HG03196 (cell line): ENCODE measurements at regions not wholly inside any gene's neighbourhood (a gene's known extent, or its start where the extent isn't known, plus 50 kb on each side); places are given as distances from the start of the nearest gene placed in this dataset.

ENCODE experiments used
- ATAC-seq: cut with Tn5 transposase; IDR thresholded peaks from one replicate; pipeline ENCODE4 v1.9.1; 2021; ENCODE audit not compliant: unreplicated experiment

DNA sequence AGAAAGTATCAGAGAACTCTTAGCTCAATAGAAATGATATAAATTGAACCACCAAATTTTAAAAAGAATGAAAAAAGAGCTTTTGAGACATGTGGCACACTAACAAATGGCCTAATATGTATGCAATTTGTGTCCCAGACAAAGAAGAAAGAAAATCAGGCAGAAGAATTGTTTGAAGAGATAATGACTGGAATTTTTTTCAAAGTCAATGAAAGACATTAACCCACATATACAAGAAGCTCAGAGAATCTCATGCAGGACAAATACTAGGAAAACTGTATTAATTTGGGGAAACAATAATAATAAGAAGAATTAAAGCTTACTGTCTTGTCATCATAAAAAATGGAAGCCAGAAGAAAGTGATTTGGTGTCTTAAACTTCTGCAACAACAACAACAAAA lies 304.1 kb upstream of the RND3 start:
- no peak for ATAC-seq

DNA sequence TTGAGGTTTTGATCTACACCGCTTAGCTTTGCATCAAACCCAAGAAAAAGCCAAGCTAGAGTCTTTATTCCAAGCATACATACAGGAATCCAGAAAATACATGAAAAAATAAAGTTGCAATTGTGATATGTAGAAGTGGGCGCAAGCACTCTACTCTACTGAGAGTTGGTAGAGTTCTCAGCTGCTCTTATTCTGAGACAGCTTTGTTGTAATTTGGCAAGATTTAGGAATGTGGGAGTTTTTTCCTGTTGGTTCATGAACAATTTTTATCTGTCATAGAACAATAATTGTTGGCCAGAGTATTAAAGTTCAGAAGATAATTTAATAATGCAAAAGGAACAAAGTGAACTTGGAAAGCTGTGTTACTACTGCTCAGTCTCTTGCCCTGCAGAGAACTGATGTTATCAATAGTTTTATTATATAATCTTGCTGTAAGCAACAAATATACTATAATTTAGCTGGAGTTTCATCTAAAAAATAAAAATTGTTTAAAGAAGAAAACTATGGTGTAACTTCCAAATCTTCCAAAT lies 302.0 kb upstream of the RND3 start:
- ATAC-seq, result no peak

DNA sequence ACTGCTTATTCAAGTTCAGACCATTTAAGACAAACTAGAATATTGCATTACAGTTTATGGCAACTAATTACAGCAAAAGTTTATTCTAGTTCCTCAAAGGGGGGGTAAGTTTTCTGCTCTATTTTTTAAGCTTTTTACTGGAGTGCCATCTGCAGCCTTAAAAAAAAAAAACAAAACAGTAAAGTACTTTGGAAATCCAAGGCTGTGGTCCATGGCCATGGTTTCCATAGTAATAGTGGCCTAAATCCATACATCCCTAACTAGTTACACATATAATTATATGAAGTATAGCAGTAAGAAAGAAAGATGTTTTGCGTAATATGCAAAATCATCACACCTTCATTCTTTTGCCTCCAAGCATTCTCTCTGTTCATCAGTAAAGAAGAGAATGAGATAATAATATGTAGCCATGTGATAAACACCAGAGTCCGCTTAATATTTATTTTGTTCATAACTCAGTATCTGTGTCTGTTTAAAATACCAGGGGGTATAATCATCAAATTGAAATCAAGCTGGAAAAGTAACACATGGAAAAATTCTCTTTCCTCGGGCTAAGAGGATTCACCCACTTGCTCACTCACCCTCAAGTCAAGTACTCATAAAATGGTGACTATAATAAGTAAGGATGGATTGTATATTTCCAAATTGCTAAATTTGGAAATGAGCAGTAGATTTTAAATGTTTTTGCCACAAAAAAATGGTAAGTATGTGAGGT lies 301.1 kb upstream of the RND3 start:
- ATAC-seq, result no peak

DNA sequence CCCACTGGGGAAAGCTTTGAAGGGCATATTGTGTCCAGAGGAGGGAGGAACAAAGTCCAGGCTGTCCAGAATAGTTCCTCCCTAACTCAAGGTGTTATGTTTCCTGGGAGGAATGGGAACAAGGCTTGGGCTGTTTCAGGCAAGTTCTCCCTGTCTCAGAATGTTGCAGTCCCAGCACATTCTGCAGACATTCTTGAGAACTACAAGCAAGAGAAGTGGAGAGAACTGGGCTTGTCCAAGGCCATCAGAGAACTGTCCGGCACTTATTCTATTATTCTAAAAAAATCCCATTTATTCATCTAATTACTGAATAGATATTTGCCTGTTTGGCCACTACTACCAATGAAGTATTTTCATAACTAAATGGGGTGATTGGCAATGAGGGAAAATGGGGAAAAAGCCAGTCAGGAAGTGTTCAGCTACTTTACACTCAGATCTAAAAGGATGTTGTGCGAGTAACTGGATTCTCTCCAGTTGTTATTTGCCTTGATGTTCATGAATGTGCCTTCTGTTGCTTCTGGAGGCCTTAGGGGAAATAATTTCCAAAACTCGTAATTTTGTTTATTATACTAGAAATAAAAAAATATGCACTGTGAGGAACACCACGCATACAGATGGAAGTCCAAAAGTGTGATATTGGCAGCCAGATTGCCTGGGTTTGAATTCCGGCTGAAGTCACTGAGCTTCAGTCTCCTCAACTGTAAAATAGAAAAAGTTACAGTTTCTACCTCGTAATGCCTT lies 300.1 kb upstream of the RND3 start:
- no peak for ATAC-seq

DNA sequence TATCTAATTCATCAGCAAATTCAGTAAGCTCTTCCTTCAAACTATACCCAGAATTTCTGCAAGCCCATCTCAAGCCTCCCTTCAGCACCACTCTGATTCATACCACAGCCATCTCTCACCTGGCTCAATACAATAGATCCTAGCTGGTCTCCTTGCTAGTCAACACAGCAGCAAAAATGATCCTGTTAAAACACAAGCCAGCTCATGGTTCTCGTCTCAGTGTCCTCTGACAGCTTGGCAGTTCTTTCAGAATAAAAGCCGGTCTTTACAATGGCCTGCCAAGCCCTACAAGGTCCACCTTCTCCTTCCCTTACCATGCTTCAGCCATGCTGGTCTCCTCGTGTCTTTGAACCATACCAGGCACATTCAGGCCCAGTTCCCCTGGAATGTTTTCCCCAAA lies 296.9 kb upstream of the RND3 start:
- ATAC-seq, result no peak

DNA sequence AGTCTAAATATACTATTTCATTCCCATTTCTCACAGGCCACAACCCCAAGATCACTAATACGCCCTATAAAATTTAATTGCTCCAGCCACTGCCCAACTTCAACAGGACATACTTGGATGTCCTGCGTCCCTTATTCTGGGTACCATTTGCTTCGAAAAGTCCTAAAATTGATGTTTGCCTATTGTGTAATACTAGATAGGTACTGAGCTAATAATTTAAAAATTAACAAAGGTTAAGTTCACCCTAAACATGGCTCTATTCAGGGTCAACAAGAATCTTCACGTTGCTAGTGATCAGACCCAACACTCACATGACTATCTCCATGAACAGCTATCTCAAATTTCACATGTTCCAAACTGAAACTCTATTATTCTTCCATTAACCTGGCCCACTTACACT lies 296.4 kb upstream of the RND3 start:
- no peak for ATAC-seq

DNA sequence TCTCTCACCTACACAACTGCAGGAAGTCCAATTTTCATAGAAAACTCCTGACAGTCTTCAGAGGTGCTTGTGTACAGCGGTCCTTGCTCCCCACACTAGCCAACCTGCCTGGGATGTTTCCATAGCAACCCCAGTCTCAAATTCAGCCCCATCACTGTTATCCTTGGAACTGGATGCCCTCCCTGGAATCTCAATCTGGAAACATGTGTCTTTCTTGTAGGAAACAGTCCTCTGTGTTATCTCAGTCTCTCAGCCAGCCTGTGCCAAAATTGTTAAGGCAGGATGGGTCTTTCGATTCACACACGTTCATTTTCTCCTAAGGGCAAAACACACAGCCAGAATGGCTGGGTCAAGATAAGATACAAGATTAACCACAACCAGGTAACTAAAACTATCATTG lies 295.5 kb upstream of the RND3 start:
- ATAC-seq, result no peak

DNA sequence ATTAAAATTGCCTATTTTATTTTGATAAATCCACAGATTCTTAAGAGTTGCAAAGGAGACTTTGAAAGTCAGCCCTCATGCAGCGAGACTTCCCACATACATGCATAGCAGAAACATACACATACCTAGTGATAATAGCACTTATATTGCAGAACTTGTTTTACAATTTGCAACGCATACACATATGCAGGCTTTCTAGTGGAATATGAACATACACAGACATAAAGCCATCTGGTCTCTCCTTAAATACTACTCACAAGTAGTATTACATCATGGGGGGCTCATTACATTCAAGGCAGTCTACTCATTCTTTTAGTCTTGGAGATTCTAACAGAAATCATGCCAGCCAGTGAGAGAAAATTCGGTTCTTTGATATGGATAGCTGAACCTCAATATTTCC lies 295.1 kb upstream of the RND3 start:
- no peak for ATAC-seq

DNA sequence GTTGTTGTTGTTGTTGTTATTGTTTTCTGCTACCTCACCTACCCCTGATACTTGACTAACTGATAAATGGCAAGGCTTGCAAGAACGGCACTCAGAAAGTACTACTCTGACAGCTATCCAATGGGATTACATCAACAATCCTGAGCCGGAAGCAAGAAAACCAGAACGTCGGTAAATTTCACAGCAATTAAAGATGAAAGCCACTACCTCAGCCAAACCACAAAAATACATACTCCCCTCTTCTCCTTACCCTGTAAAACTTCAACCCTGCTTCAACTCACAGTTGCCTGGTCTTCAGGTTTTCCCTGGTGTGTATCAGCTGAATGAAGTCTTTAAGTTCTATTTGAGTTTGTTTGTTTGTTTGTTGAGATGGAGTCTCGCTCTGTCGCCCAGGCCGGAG lies 293.7 kb upstream of the RND3 start:
- ATAC-seq, result no peak

DNA sequence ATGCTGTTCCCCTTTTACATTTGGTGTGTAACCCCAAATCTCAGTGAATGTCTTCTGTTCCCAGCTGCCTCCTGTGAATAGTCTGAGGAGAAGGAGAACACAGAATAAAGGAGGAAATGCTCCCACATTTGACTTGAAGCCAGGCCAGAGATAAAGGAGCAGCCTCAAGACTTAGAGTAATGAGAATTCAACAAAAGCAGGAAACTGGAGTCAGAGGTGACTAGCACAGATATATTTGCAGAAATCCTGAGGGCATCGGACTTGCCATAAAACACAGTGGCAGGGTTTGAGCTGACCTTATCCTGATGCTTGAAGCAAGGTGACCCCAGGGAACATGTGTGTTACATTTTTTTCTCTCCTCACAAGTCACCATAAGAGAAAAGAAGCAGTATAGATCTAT lies 291.4 kb upstream of the RND3 start:
- ATAC-seq, result no peak

DNA sequence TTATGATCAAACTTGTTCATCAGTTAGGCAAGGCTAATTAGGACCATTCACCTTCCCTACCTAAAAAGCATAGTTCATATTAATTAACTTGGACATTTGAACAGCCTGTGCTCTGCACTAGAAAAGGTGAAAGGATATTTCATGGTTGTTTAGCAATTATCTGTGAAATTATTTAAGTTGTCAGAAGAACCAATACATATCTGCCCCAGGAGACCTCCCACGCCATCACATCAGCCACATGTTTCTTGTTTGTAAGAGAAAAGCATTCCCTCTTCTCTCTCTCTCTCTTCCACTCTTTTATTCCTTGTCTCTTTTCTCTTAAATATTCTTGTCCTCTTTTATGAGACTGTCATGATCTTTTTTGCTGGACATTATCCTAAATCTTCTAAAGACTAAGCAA lies 282.0 kb upstream of the RND3 start:
- no peak for ATAC-seq

DNA sequence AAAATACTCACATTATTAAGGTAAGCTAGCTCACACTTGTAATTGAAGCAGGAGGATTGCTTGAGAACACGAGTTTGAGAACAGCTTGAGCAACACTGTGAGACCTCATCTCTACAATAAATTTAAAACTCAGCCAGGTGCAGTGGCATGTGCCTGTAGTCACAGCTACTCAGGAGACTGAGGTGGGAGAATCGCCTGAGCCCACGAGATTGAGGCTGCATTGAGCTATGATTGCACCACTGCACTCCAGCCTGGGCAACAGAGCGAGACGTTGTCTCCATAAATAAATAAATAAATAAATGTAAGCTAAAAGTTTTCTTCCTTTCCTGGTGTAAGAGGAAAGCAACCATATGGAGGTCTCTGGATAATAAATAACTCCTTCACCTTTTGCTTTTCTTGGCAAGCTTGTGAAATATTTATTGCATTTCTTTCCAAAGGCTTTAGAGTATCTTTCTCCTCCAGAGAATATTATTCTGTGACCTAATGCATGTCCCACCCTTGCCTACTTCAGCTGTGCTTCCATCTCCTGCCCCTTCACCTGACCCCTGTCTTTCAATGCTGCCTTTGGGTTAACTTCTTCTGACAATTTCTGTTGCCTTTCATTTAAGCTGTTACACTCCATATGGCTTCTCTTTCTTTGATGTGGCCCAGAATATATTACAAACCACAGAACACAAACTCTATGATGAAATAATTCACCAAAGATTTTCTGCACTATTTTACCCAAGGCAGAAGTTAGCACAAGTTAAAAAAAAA lies 280.7 kb upstream of the RND3 start:
- no peak for ATAC-seq

DNA sequence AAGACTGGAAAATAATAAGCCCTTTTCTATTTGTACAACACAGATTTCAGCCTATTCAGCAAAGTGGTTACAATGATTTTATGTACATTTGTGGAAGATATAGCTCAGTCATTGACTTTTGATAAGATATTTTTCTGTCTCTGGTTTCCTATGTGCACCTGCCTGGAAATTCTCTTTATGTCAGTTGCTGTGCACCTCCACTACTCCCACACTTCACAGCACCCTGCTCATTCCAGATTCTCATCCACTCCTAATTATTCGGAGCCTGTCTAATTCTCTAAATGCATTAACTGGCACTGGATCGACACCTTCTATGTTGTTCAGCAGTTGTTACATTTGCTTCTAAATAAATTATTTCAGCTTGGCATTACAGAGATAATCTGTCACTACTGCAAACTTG lies 275.1 kb upstream of the RND3 start:
- no peak for ATAC-seq

DNA sequence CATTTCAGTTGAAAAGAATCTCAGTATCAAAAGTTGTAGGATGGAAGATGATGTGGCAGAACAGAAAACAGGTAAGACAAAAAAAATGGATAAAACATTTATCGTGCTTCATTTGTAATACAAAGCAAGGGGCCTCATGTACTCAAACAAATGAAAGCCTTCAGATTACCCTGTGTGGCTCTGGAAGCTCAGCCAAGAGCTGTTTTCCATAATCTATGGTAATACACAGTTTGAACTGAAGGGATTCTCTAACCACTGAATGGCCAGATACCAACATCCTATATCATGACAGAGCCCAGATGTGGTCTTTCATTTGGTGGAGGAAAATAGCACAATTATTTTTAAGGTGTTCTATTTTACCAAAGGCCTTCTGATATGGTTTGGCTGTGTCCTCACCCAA lies 272.1 kb upstream of the RND3 start:
- no peak for ATAC-seq

DNA sequence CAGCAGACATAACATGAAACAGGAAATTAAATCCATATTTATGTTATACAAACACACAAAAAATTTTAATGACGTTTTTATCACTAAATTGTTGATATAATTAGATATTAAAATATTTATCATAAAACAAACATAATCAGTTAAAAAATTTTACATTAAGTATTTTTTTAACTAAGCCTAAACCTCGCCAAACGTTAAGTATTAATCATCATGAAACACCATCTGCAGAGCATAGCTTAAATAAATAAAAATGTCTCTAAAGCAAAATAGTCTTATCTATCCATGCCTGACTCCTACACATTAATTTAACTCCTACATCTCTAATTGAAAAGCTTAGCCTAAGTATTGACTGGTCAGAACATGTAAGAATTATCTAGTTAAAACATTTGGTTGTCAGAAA lies 271.6 kb upstream of the RND3 start:
- ATAC-seq, result no peak

DNA sequence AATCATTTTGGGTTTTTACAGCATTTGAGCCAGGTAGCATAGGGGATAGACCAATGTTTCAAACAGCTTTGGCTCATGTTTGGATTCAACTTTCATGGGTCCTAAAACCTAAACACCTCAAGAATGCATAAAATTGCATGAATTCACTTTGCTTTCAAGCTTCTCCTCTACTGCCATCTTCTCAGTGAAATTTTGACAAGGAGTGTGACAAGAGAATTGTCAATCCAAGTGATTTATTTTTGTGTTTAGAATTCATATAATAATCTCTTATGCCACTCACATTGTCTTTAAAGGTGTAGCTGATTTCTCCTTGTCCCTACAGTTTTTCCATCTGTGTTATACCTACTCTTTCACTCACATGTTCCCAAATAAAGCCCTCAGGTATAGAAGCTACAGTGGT lies 264.8 kb upstream of the RND3 start:
- ATAC-seq, result no peak

DNA sequence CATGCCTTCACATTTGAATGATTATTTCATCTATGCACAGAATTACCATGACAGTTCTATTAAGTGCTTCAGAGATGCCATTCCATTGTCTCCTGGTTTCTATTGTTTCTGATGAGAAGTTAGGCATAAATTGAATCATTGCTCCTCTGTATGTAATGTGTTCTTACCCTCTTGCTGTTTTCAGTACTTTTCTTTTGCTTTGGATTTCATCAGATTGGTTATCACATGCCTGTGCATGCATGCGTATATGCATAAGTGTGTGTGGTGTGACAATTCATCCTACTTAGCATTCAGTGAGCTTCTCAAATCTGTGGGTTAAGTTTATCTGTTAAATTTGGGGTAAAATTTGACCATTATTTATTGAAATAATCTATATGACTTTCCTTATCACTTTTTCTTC lies 263.3 kb upstream of the RND3 start:
- ATAC-seq, result no peak

DNA sequence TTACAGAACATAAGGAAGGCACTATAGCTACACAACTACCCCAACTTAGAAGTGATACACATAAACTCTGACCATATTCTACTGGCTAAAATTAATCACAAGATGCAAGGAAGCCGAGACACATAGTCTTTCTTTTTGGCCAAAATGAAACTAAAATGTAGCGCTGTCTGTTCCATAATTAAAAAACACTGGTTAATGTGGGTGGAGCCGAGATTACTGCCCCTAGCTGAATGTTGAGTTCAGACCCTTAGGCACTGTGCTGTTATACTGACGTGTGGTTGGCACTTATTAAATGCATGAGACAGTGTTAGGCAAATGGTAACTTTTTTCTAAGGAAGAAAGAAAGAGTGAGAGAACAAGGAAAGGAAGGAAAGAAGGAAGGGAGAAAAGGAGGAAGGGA lies 254.6 kb upstream of the RND3 start:
- ATAC-seq, result no peak

DNA sequence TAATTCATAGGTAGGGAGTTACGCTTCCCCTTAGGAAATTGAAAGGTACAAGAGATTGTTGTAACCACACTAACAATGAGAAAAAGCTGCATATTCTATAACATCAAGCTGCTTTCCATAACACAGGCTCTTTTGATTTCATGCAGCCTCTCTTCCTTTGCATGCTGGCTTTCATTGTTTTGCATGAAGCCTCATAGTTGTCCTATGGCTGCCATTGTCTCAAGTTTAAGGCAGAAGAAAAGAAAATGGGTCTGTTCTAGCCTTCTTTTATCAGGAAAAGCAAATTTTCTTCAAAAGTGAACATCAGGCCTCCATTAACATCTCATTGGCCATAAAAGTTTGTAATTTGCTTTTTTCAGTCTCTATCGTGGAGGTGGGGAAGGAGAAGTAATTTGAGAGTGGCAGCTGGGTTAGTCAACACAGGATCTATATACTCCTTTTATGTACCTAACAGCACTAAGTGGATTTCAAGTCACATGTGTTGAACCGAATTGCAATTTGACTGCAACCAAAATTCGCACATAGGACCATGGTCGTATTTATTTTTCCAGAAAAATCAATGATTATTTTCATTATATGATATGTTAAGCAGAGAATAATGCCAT lies 248.5 kb upstream of the RND3 start:
- ATAC-seq, result no peak

DNA sequence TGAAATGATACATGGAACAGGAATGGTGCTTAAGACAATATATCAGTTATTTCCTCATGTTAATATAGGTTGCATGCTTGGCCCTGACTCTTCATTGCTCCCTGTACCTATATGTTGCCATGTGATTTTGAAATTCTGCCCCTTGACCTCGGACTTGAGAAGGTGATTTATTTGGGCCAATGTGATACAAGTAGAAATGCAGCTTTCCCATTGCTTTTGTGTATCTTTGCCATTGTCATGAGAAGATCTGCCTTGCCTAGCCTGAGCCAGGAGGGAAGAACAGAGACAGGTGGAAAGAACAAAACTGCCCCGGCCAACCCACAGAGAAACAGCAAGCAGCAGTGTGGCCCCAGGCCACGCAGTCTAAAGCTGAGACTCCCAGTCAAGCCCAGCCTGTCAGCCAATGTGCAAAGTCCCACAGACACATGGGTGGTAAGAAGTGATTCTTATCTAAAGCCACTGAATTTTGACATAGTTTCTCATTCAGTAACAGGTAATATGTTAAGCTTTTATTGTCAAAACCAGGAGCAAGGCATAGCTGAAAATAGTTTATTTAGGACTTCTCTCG lies 245.7 kb upstream of the RND3 start:
- ATAC-seq, result no peak

DNA sequence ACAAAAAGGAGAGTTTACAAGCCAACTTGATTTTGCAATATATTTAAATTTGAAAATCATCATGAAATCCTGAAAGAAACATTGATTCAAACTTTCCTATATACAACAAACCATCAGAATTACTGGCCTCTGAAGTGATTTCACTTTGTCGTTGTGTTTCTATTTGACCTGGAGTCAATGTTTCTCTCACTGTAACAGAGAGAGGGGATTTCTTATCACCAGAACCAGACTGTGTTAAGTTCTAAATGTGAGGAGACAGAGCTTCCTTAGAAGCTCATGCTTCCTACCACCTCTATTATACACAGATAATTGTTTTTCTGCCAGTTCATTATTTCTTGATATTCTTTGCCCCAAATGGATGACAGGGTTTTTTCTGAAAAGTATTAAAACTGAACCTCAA lies 245.0 kb upstream of the RND3 start:
- ATAC-seq, result no peak
